Prostate gland (tissue), 2 donors: ENCODE measurements at regions not wholly inside any gene's neighbourhood (a gene's known extent, or its start where the extent isn't known, plus 50 kb on each side); places are given as distances from the start of the nearest gene placed in this dataset.

Source experiments
- POLR2A ChIP-seq: fragments of 450-650 bp; IDR thresholded peaks from one replicate; pipeline ENCODE4 v1.6.1; 2016; ENCODE audit warnings: antibody characterized with exemption, mild to moderate bottlenecking
- TF ChIP-seq, protein P1 (sequence below), 4 experiments: fragments of 200-600 bp in 2 of 4; fragments of 450-650 bp in 2 of 4; sonication (generic) in 2 of 4; IDR thresholded peaks; 1 replicate in 3 of 4; 2 replicates in 1 of 4; pipeline ENCODE4 v1.5.1; 2016 to 2019; ENCODE audit warnings: antibody characterized with exemption in 4 of 4, mild to moderate bottlenecking in 2 of 4, moderate library complexity in 2 of 4

GRCh38 chr2:13218205-13218604, 501.5 kb downstream of the TRIB2 start:
- TF ChIP-seq, protein P1, sequence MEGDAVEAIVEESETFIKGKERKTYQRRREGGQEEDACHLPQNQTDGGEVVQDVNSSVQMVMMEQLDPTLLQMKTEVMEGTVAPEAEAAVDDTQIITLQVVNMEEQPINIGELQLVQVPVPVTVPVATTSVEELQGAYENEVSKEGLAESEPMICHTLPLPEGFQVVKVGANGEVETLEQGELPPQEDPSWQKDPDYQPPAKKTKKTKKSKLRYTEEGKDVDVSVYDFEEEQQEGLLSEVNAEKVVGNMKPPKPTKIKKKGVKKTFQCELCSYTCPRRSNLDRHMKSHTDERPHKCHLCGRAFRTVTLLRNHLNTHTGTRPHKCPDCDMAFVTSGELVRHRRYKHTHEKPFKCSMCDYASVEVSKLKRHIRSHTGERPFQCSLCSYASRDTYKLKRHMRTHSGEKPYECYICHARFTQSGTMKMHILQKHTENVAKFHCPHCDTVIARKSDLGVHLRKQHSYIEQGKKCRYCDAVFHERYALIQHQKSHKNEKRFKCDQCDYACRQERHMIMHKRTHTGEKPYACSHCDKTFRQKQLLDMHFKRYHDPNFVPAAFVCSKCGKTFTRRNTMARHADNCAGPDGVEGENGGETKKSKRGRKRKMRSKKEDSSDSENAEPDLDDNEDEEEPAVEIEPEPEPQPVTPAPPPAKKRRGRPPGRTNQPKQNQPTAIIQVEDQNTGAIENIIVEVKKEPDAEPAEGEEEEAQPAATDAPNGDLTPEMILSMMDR (IDR thresholded peaks at IDR 0.05), result no peak
- no peak for TF ChIP-seq POLR2A
